Endothelial cell of umbilical vein (primary cell): ENCODE measurements at regions not wholly inside any gene's neighbourhood (a gene's known extent, or its start where the extent isn't known, plus 50 kb on each side); places are given as distances from the start of the nearest gene placed in this dataset.
"Not testable (repeated sequence)": the region's sequence is repeated elsewhere in the genome, so short reads cannot be mapped to it uniquely, and the experiment has no call there.

Experiments used
- BruUV-seq: library from RNA; stranded (reverse); fragments of 400-500 nt; replicated peaks from 2 replicates; lab custom pipeline; 2021; lab: Mats Ljungman, UMichigan
- CTCF ChIA-PET: fragments of 300-600, 350-600 bp; sonication (Branson Sonifier 250); formaldehyde crosslinking; loops from one replicate; lab custom pipeline; 2021; ENCODE audit warnings: antibody characterized with exemption, inconsistent platforms; lab: Charles Lee
- POLR2A ChIA-PET: fragments of 300-600, 350-600 bp; sonication (Branson Sonifier 250); formaldehyde crosslinking; loops from one replicate; lab custom pipeline; 2021; ENCODE audit warnings: antibody characterized with exemption, inconsistent platforms; lab: Charles Lee
- DNase-seq: peaks from one replicate; pipeline ENCODE4 v3.0.0-alpha.2; 2011; ENCODE audit warnings: low read depth, low spot score
- FAIRE-seq: peaks from 2 replicates; lab custom pipeline; 2011; peaks lifted over from hg19 to GRCh38; lab: Jason Lieb, UNC
- H2AFZ ChIP-seq: 2 replicates; pipeline ENCODE4 v1.6.0; 2012; ENCODE audit warnings: low read depth, low read length, control low read depth, inconsistent platforms
- H3K27ac ChIP-seq: 2 replicates; pipeline ENCODE4 v1.5.1; 2011; ENCODE audit warnings: low read depth, mild to moderate bottlenecking, control low read depth, low read length, moderate library complexity; ENCODE audit not compliant: insufficient read depth
- H3K27me3 ChIP-seq, 2 experiments: 2 replicates each; pipeline versions ENCODE4 v1.6.0 to v1.6.1; 2011; ENCODE audit warnings: low read length in 2 of 2, mixed read lengths in 1 of 2; ENCODE audit not compliant: control insufficient read depth in 2 of 2, insufficient read depth in 2 of 2
- H3K36me3 ChIP-seq, 2 experiments: 2 replicates in 1 of 2; 3 replicates in 1 of 2; pipeline ENCODE4 v1.5.1; 2011; ENCODE audit warnings: low read length in 2 of 2, mild to moderate bottlenecking in 1 of 2, moderate library complexity in 1 of 2; ENCODE audit not compliant: control insufficient read depth in 2 of 2, insufficient read depth in 2 of 2; ENCODE audit errors: extremely low read depth in 1 of 2
- H3K4me1 ChIP-seq: 3 replicates; pipeline ENCODE4 v1.5.1; 2011; ENCODE audit warnings: mild to moderate bottlenecking, low read length; ENCODE audit not compliant: control insufficient read depth, insufficient read depth; ENCODE audit errors: extremely low read depth
- H3K4me2 ChIP-seq: 2 replicates; pipeline ENCODE4 v1.6.1; 2011; ENCODE audit warnings: low read length, control low read depth, mixed read lengths; ENCODE audit not compliant: insufficient read depth
- H3K4me3 ChIP-seq, 3 experiments: fragments of 200-600 bp in 1 of 3; sonication (generic), shearing (Covaris generic) in 1 of 3; replicated peaks in 1 of 3; 2 replicates each; pipeline ENCODE4 v1.5.1; 2011 to 2016; ENCODE audit warnings: control low read depth in 3 of 3, low read length in 3 of 3, mild to moderate bottlenecking in 2 of 3, inconsistent platforms in 1 of 3, low read depth in 1 of 3, moderate library complexity in 1 of 3; ENCODE audit not compliant: insufficient read depth in 1 of 3
- H3K79me2 ChIP-seq: 2 replicates; pipeline ENCODE4 v1.6.0; 2012; ENCODE audit warnings: low read length, inconsistent platforms; ENCODE audit not compliant: control insufficient read depth, insufficient read depth
- H3K9ac ChIP-seq: replicated peaks from 2 replicates; pipeline ENCODE3; 2011; ENCODE audit warnings: low read length, control low read depth; ENCODE audit not compliant: insufficient read depth; ENCODE audit errors: extremely low read depth
- H3K9me1 ChIP-seq: replicated peaks from 3 replicates; pipeline ENCODE4 v1.6.0; 2011; ENCODE audit warnings: mild to moderate bottlenecking, low read length; ENCODE audit not compliant: control insufficient read depth, insufficient read depth; ENCODE audit errors: extremely low read depth
- H3K9me3 ChIP-seq: replicated peaks from 2 replicates; pipeline ENCODE4 v1.5.1; 2012; ENCODE audit warnings: low read length, inconsistent platforms; ENCODE audit not compliant: control insufficient read depth, insufficient read depth
- H4K20me1 ChIP-seq: replicated peaks from 2 replicates; pipeline ENCODE3; 2011; ENCODE audit warnings: mild to moderate bottlenecking, low read length; ENCODE audit not compliant: control insufficient read depth, insufficient read depth; ENCODE audit errors: extremely low read depth
- CTCF ChIP-seq, 2 donors: IDR thresholded peaks; 1 replicate in 1 of 2; 2 replicates in 1 of 2; pipeline ENCODE4 v1.5.1; 2011; ENCODE audit warnings: low read length in 2 of 2, mild to moderate bottlenecking in 2 of 2, moderate library complexity in 2 of 2, control low read depth in 1 of 2, inconsistent platforms in 1 of 2, low read depth in 1 of 2; ENCODE audit not compliant: insufficient read depth in 1 of 2; ENCODE audit errors: extremely low read depth in 1 of 2
- EZH2 ChIP-seq: IDR thresholded peaks from 2 replicates; pipeline ENCODE4 v1.6.1; 2012; ENCODE audit warnings: borderline replicate concordance, low read depth, mild to moderate bottlenecking, moderate library complexity, low read length, inconsistent platforms; ENCODE audit not compliant: severe bottlenecking
- FOS ChIP-seq: IDR thresholded peaks from 2 replicates; pipeline ENCODE4 v1.6.1; 2011; ENCODE audit warnings: mild to moderate bottlenecking, low read length, moderate library complexity, borderline replicate concordance; ENCODE audit not compliant: insufficient read depth
- GATA2 ChIP-seq: IDR thresholded peaks from 2 replicates; pipeline ENCODE4 v1.7.0; 2011; ENCODE audit warnings: low read depth, mild to moderate bottlenecking, moderate library complexity, mixed read lengths, low read length; ENCODE audit not compliant: insufficient read length, insufficient read depth
- JUN ChIP-seq: IDR thresholded peaks from 2 replicates; pipeline ENCODE4 v1.6.1; 2011; ENCODE audit warnings: borderline replicate concordance, low read depth; ENCODE audit not compliant: insufficient read length, insufficient read depth
- MAX ChIP-seq: IDR thresholded peaks from 2 replicates; pipeline ENCODE4 v1.6.1; 2011; ENCODE audit not compliant: insufficient read depth, insufficient read length
- MYC ChIP-seq: IDR thresholded peaks from one replicate; pipeline ENCODE4 v1.6.1; 2011; ENCODE audit warnings: mild to moderate bottlenecking, low read depth, low read length
- POLR2A ChIP-seq: IDR thresholded peaks from 2 replicates; pipeline ENCODE4 v1.6.1; 2012; ENCODE audit warnings: low read depth, mild to moderate bottlenecking, control low read depth, low read length
- POLR2AphosphoS5 ChIP-seq: IDR thresholded peaks from 2 replicates; pipeline ENCODE4 v1.6.1; 2012; ENCODE audit warnings: low read depth, mild to moderate bottlenecking, control low read depth, low read length, moderate library complexity; ENCODE audit not compliant: insufficient read depth
- dilution Hi-C: fragments of 300-500 bp; cut with MboI; formaldehyde crosslinking; loops from one replicate; pipeline ENCODE4 v1.15.0; 2019; ENCODE audit warnings: low sequenced_read_pairs; ENCODE audit not compliant: extremely low pct_ligation_motif_present
- intact Hi-C: fragments of 100-400 bp; cut with micrococcal nuclease; formaldehyde crosslinking; loops from one replicate; pipeline ENCODE4 v1.10.0; 2022

GRCh38 chr4:118417325-118417724 lies 64.5 kb upstream of the PRSS12 start:
- no peak for DNase-seq
- intact Hi-C loops (no loop called here), dilution Hi-C loops (no loop called here)
- FAIRE-seq: no peak
- no peak overlapping the region for H3K4me2 ChIP-seq
- peaks cover 0 to 4% of the 10 kb centered on the region in 2 experiments for H3K27me3 ChIP-seq
- no TSS peak for BruUV-seq
- TF ChIP-seq POLR2A (no peak), MAX (no peak), GATA2 (no peak), FOS (no peak), POLR2AphosphoS5 (no peak), CTCF (IDR thresholded peaks at IDR 0.05; ENCODE audit: extremely low read depth in 1 of 2, insufficient read depth in 1 of 2, low read depth in 1 of 2, low read length in 2 of 2) (no peak), MYC (no peak), JUN (no peak), EZH2 (no peak)
- no peak overlapping the region for H3K27ac ChIP-seq
- no peak overlapping the region for H2AFZ ChIP-seq
- no peaks in the 10 kb centered on the region for H3K4me1 ChIP-seq
- H3K9me1 ChIP-seq: no peaks in the 10 kb centered on the region
- ChIA-PET CTCF (interaction anchor here (1.0 kb wide), 1 partner anchor 15 kb away, joined by 3 read pairs; no protein-coding TSS in a partner anchor), POLR2A (no interaction called here)
- no peaks in the 10 kb centered on the region for H3K79me2 ChIP-seq
- H3K9me3 ChIP-seq: no peaks in the 10 kb centered on the region
- no peak overlapping the region for H3K9ac ChIP-seq
- no peaks in the 10 kb centered on the region for H3K36me3 ChIP-seq
- no peak overlapping the region for H3K4me3 ChIP-seq
- H4K20me1 ChIP-seq: no peaks in the 10 kb centered on the region

GRCh38 chr4:118417800-118418199 lies 65.0 kb upstream of the PRSS12 start:
- H3K36me3 ChIP-seq, intact Hi-C loops, H3K4me1 ChIP-seq, H3K9ac ChIP-seq, FAIRE-seq, H3K9me1 ChIP-seq, H2AFZ ChIP-seq, dilution Hi-C loops, H3K4me2 ChIP-seq, BruUV-seq, H3K27ac ChIP-seq, DNase-seq, H4K20me1 ChIP-seq, H3K4me3 ChIP-seq, H3K27me3 ChIP-seq, POLR2A ChIA-PET, H3K9me3 ChIP-seq, H3K79me2 ChIP-seq: not testable (repeated sequence)
- CTCF ChIA-PET: interaction anchor here (1.0 kb wide), 1 partner anchor 15 kb away, joined by 3 read pairs; no protein-coding TSS in a partner anchor

GRCh38 chr4:118418396-118418795 lies 65.6 kb upstream of the PRSS12 start:
- H3K4me3 ChIP-seq, BruUV-seq, H3K9me1 ChIP-seq, H3K27me3 ChIP-seq, H3K27ac ChIP-seq, H3K9me3 ChIP-seq, H2AFZ ChIP-seq, H3K36me3 ChIP-seq, H4K20me1 ChIP-seq, H3K4me2 ChIP-seq, dilution Hi-C loops, H3K9ac ChIP-seq, FAIRE-seq, H3K79me2 ChIP-seq, intact Hi-C loops, DNase-seq, POLR2A ChIA-PET, H3K4me1 ChIP-seq: not testable (repeated sequence)
- CTCF ChIA-PET: interaction anchor here (1.0 kb wide), 1 partner anchor 16 kb away, joined by 3 read pairs; no protein-coding TSS in a partner anchor
